ENCODE measurements at regions not wholly inside any gene's neighbourhood (a gene's known extent, or its start where the extent isn't known, plus 50 kb on each side); places are given as distances from the start of the nearest gene placed in this dataset.

GRCh38 chr5:152063004-152063403 lies 138.4 kb upstream of the GLRA1 start:
- Histone ChIP-seq H2AFZ (ENCODE audit: low read length) (no peak overlapping the region), H3K4me2 (ENCODE audit: insufficient read depth, low read length) (no peak overlapping the region), H3K27ac (ENCODE audit: low read depth, low read length) (no peak overlapping the region), H4K20me1 (ENCODE audit: insufficient read depth, low read length) (no peaks in the 10 kb centered on the region), H3K36me3 (ENCODE audit: insufficient read depth, low read length) (no peaks in the 10 kb centered on the region), H3K27me3 (ENCODE audit: insufficient read depth, low read length) (no peaks in the 10 kb centered on the region), H3K79me2 (ENCODE audit: insufficient read depth, low read length) (no peaks in the 10 kb centered on the region), H3K4me1 (ENCODE audit: insufficient read depth, low read length) (no peaks in the 10 kb centered on the region), H3K4me3 (ENCODE audit: insufficient read depth, low read length) (no peak overlapping the region), H3K9me3 (ENCODE audit: low read depth, low read length) (no peaks in the 10 kb centered on the region)
- no peak for TF ChIP-seq CTCF (IDR thresholded peaks at IDR 0.05; ENCODE audit: extremely low read depth, low read depth, low read length)
- no peak for DNase-seq (ENCODE audit: insufficient read length, low spot score, missing footprints)

- TF ChIP-seq CTCF (IDR thresholded peaks at IDR 0.05; ENCODE audit: extremely low read depth, low read depth, low read length) = no peak
- no peaks in the 10 kb centered on the region for H3K27me3 ChIP-seq (ENCODE audit: insufficient read depth, low read length)
- no peak for DNase-seq (ENCODE audit: insufficient read length, low spot score, missing footprints)
- H3K27ac ChIP-seq (ENCODE audit: low read depth, low read length) = no peak overlapping the region
- H3K79me2 ChIP-seq (ENCODE audit: insufficient read depth, low read length) = no peaks in the 10 kb centered on the region
- no peak overlapping the region for H2AFZ ChIP-seq (ENCODE audit: low read length)
- H4K20me1 ChIP-seq (ENCODE audit: insufficient read depth, low read length) = no peaks in the 10 kb centered on the region
- H3K4me3 ChIP-seq (ENCODE audit: insufficient read depth, low read length) = no peak overlapping the region
- H3K4me2 ChIP-seq (ENCODE audit: insufficient read depth, low read length) = no peak overlapping the region
- no peaks in the 10 kb centered on the region for H3K36me3 ChIP-seq (ENCODE audit: insufficient read depth, low read length)
- no peaks in the 10 kb centered on the region for H3K4me1 ChIP-seq (ENCODE audit: insufficient read depth, low read length)
- H3K9me3 ChIP-seq (ENCODE audit: low read depth, low read length) = no peaks in the 10 kb centered on the region
Observed at GRCh38 chr5:152061095-152061494, 136.4 kb upstream of the GLRA1 start.

GRCh38 chr5:152058267-152058666 lies 133.6 kb upstream of the GLRA1 start:
- no peaks in the 10 kb centered on the region for H4K20me1 ChIP-seq (ENCODE audit: insufficient read depth, low read length)
- DNase-seq (ENCODE audit: insufficient read length, low spot score, missing footprints) = no peak
- no peak overlapping the region for H2AFZ ChIP-seq (ENCODE audit: low read length)
- no peak overlapping the region for H3K27ac ChIP-seq (ENCODE audit: low read depth, low read length)
- H3K4me1 ChIP-seq (ENCODE audit: insufficient read depth, low read length) = no peaks in the 10 kb centered on the region
- no peaks in the 10 kb centered on the region for H3K36me3 ChIP-seq (ENCODE audit: insufficient read depth, low read length)
- no peaks in the 10 kb centered on the region for H3K79me2 ChIP-seq (ENCODE audit: insufficient read depth, low read length)
- no peak for TF ChIP-seq CTCF (IDR thresholded peaks at IDR 0.05; ENCODE audit: extremely low read depth, low read depth, low read length)
- no peaks in the 10 kb centered on the region for H3K27me3 ChIP-seq (ENCODE audit: insufficient read depth, low read length)
- no peak overlapping the region for H3K4me3 ChIP-seq (ENCODE audit: insufficient read depth, low read length)
- no peaks in the 10 kb centered on the region for H3K9me3 ChIP-seq (ENCODE audit: low read depth, low read length)
- no peak overlapping the region for H3K4me2 ChIP-seq (ENCODE audit: insufficient read depth, low read length)

- H3K36me3 ChIP-seq (ENCODE audit: insufficient read depth, low read length) = no peaks in the 10 kb centered on the region
- H3K4me1 ChIP-seq (ENCODE audit: insufficient read depth, low read length) = no peaks in the 10 kb centered on the region
- no peaks in the 10 kb centered on the region for H4K20me1 ChIP-seq (ENCODE audit: insufficient read depth, low read length)
- no peak overlapping the region for H2AFZ ChIP-seq (ENCODE audit: low read length)
- no peak overlapping the region for H3K27ac ChIP-seq (ENCODE audit: low read depth, low read length)
- no peaks in the 10 kb centered on the region for H3K9me3 ChIP-seq (ENCODE audit: low read depth, low read length)
- H3K79me2 ChIP-seq (ENCODE audit: insufficient read depth, low read length) = no peaks in the 10 kb centered on the region
- H3K4me3 ChIP-seq (ENCODE audit: insufficient read depth, low read length) = no peak overlapping the region
- no peak for TF ChIP-seq CTCF (IDR thresholded peaks at IDR 0.05; ENCODE audit: extremely low read depth, low read depth, low read length)
- no peak for DNase-seq (ENCODE audit: insufficient read length, low spot score, missing footprints)
- H3K27me3 ChIP-seq (ENCODE audit: insufficient read depth, low read length) = no peaks in the 10 kb centered on the region
- no peak overlapping the region for H3K4me2 ChIP-seq (ENCODE audit: insufficient read depth, low read length)
Observed at GRCh38 chr5:152056931-152057330, 132.3 kb upstream of the GLRA1 start.
